Vagina (tissue), 2 donors: ENCODE measurements at regions not wholly inside any gene's neighbourhood (a gene's known extent, or its start where the extent isn't known, plus 50 kb on each side); places are given as distances from the start of the nearest gene placed in this dataset.

Experiments
- DNase-seq, 2 donors: peaks; one replicate each; pipeline ENCODE4 v3.0.0-alpha.2; 2017; ENCODE audit errors: extremely low spot score in 2 of 2
- H3K27ac ChIP-seq: fragments of 200-600 bp; sonication (generic); one replicate; pipeline ENCODE4 v1.5.1; 2019
- H3K27me3 ChIP-seq: fragments of 200-600 bp; sonication (generic); one replicate; pipeline ENCODE4 v1.5.1; 2019
- H3K36me3 ChIP-seq, 2 donors: fragments of 200-600 bp; sonication (generic); one replicate each; pipeline ENCODE4 v1.5.1; 2017 to 2019
- H3K4me1 ChIP-seq: fragments of 200-600 bp; sonication (generic); one replicate; pipeline ENCODE4 v1.5.1; 2019
- H3K4me3 ChIP-seq, 2 donors: fragments of 200-600 bp; sonication (generic); 1 replicate in 1 of 2; 2 replicates in 1 of 2; pipeline ENCODE4 v1.5.1; 2016 to 2019
- H3K9me3 ChIP-seq: fragments of 200-600 bp; sonication (generic); one replicate; pipeline ENCODE4 v1.5.1; 2019
- POLR2A ChIP-seq, 2 donors: fragments of 450-650 bp; IDR thresholded peaks; one replicate each; pipeline ENCODE4 v1.6.1; 2017; ENCODE audit warnings: antibody characterized with exemption in 2 of 2, mild to moderate bottlenecking in 2 of 2, moderate library complexity in 2 of 2
- POLR2AphosphoS5 ChIP-seq, 2 donors: sonication (generic); formaldehyde crosslinking; IDR thresholded peaks; one replicate each; pipeline ENCODE4 v1.9.0; 2017; ENCODE audit warnings: antibody characterized with exemption in 2 of 2, mild to moderate bottlenecking in 2 of 2, low read depth in 1 of 2; ENCODE audit not compliant: insufficient read depth in 1 of 2
- intact Hi-C: fragments of 100-400 bp; cut with DNase I; formaldehyde crosslinking; loops from one replicate; pipeline ENCODE4 v1.15.1; 2023
- TF ChIP-seq, protein P1 (sequence below), 3 experiments: fragments of 450-650 bp in 2 of 3; fragments of 200-600 bp in 1 of 3; sonication (generic) in 1 of 3; IDR thresholded peaks; one replicate each; pipeline ENCODE4 v1.5.1; 2017 to 2019; ENCODE audit warnings: antibody characterized with exemption in 3 of 3, mild to moderate bottlenecking in 2 of 3, moderate library complexity in 2 of 3

DNA sequence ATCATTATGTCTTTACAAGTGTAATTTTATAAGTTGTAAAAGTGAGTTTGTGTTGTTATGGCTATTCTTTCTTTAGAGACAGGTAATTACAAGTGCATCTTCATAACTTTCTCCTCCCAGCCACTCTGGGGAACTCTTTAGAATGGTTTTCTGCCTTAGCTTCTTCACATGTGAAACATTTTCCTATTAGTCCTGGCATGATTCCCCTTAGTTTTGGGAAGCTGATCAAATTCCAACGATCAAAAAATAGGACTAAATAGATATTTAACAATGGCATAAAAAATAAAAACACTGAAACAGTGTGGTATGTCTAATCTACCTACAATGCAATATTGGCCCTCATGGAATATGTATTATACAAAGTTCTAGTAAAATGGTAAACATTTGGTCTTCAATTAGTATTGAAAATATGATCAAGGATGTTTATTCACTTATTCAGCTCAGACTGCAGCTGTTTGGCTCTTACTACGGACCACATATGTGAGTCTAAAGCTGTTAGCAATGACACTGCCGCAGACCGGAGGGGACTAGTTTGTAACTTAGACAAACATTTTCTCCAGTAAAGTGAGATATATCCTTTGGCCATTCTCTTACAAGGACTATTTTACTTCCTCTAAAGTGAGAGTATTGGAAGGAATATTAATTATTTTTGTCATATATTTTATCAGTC, 890.8 kb upstream of the USP15 start:
- no peaks in the 10 kb centered on the region for H3K27me3 ChIP-seq
- H3K4me1 ChIP-seq = no peaks in the 10 kb centered on the region
- H3K4me3 ChIP-seq = no peak overlapping the region
- no peaks in the 10 kb centered on the region for H3K9me3 ChIP-seq
- TF ChIP-seq, protein P1, sequence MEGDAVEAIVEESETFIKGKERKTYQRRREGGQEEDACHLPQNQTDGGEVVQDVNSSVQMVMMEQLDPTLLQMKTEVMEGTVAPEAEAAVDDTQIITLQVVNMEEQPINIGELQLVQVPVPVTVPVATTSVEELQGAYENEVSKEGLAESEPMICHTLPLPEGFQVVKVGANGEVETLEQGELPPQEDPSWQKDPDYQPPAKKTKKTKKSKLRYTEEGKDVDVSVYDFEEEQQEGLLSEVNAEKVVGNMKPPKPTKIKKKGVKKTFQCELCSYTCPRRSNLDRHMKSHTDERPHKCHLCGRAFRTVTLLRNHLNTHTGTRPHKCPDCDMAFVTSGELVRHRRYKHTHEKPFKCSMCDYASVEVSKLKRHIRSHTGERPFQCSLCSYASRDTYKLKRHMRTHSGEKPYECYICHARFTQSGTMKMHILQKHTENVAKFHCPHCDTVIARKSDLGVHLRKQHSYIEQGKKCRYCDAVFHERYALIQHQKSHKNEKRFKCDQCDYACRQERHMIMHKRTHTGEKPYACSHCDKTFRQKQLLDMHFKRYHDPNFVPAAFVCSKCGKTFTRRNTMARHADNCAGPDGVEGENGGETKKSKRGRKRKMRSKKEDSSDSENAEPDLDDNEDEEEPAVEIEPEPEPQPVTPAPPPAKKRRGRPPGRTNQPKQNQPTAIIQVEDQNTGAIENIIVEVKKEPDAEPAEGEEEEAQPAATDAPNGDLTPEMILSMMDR (IDR thresholded peaks at IDR 0.05) = no peak
- TF ChIP-seq POLR2A (IDR thresholded peaks at IDR 0.05) (no peak), POLR2AphosphoS5 (IDR thresholded peaks at IDR 0.05; ENCODE audit: insufficient read depth in 1 of 2, low read depth in 1 of 2) (no peak)
- H3K36me3 ChIP-seq = no peaks in the 10 kb centered on the region
- DNase-seq = no peak
- intact Hi-C loops = no loop called here
- no peak overlapping the region for H3K27ac ChIP-seq

DNA sequence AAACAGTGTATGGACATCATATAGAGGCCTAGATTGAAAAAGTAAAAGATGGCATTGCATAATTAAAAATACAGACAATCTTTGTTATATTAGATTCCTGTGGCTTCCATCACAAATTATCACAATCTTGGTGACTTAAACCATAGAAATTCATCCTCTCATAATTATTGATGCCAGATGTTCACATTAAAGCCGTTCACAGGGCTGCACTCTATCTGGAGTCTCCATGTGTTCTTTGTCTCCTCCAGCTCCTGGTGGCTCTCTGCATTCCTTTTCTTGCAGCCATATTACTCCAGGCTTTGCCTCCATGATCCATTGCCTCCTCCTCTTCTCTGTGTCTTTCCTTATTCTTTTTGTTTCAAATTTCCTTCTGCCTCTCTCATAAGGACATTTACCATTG, 875.7 kb upstream of the USP15 start:
- Histone ChIP-seq H3K4me3 (no peak overlapping the region), H3K9me3 (no peaks in the 10 kb centered on the region), H3K4me1 (no peaks in the 10 kb centered on the region), H3K27me3 (no peaks in the 10 kb centered on the region), H3K27ac (no peak overlapping the region), H3K36me3 (no peaks in the 10 kb centered on the region)
- DNase-seq = no peak
- no peak for TF ChIP-seq POLR2A (IDR thresholded peaks at IDR 0.05)
- TF ChIP-seq, protein P1 (IDR thresholded peaks at IDR 0.05) = no peak
- TF ChIP-seq POLR2AphosphoS5 (IDR thresholded peaks at IDR 0.05; ENCODE audit: insufficient read depth in 1 of 2, low read depth in 1 of 2) = no peak
- intact Hi-C loops = no loop called here

DNA sequence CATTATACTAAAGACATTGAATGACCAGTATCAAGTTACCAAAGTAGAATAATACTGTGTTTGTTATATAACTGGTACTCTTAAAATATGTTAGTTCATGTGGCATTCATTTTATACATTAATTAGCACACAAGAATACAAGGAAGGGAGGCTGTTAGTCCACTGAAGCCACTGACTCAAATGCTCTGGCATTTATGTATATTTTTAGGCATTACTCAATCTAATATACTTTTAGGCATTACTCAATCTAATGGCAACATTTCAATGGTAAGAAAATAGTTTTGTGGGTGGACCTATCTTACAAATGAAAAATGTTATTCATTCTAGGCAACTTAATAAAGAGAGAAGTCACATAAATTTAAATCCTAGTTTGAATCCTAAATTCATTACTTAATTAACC, 874.4 kb upstream of the USP15 start:
- no peaks in the 10 kb centered on the region for H3K9me3 ChIP-seq
- no peaks in the 10 kb centered on the region for H3K4me1 ChIP-seq
- intact Hi-C loops = no loop called here
- TF ChIP-seq, protein P1 (IDR thresholded peaks at IDR 0.05) = no peak
- TF ChIP-seq POLR2A (IDR thresholded peaks at IDR 0.05) = no peak
- TF ChIP-seq POLR2AphosphoS5 (IDR thresholded peaks at IDR 0.05; ENCODE audit: insufficient read depth in 1 of 2, low read depth in 1 of 2) = no peak
- no peak for DNase-seq
- H3K27ac ChIP-seq = no peak overlapping the region
- H3K27me3 ChIP-seq = no peaks in the 10 kb centered on the region
- H3K36me3 ChIP-seq = no peaks in the 10 kb centered on the region
- H3K4me3 ChIP-seq = no peak overlapping the region

- Histone ChIP-seq H3K27ac (no peak overlapping the region), H3K27me3 (no peaks in the 10 kb centered on the region), H3K36me3 (no peaks in the 10 kb centered on the region), H3K4me1 (no peaks in the 10 kb centered on the region), H3K4me3 (no peak overlapping the region), H3K9me3 (no peaks in the 10 kb centered on the region)
- TF ChIP-seq, protein P1 (IDR thresholded peaks at IDR 0.05) = no peak
- TF ChIP-seq POLR2A (IDR thresholded peaks at IDR 0.05) (no peak), POLR2AphosphoS5 (IDR thresholded peaks at IDR 0.05; ENCODE audit: insufficient read depth in 1 of 2, low read depth in 1 of 2) (no peak)
- DNase-seq = no peak
- intact Hi-C loops = no loop called here
Observed at GRCh38 chr12:61397668-61398067, 862.5 kb upstream of the USP15 start.

DNA sequence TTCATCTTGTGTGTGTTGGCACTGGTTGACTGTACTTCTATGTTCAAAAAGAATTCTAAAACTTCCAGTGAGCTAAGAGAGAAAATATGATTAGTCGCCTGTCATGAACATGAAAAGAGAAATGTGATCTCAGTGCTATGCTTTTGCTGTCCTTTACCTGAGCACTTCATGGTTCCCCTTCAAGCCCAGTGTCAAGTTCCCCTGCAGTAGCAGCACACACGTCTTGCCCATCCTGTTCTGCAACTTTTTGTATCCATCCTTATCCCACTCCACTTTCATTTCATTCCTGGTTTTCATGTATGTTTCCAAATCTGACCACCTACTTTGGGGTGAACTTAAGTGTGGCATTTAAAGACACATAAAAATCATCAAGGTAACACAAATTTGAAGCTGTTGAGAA, 848.0 kb upstream of the USP15 start:
- no peaks in the 10 kb centered on the region for H3K36me3 ChIP-seq
- H3K9me3 ChIP-seq = no peaks in the 10 kb centered on the region
- H3K4me1 ChIP-seq = no peaks in the 10 kb centered on the region
- no peak overlapping the region for H3K4me3 ChIP-seq
- DNase-seq = no peak
- TF ChIP-seq POLR2A (IDR thresholded peaks at IDR 0.05) (no peak), POLR2AphosphoS5 (IDR thresholded peaks at IDR 0.05; ENCODE audit: insufficient read depth in 1 of 2, low read depth in 1 of 2) (no peak)
- TF ChIP-seq, protein P1 (IDR thresholded peaks at IDR 0.05) = no peak
- intact Hi-C loops = no loop called here
- no peak overlapping the region for H3K27ac ChIP-seq
- H3K27me3 ChIP-seq = no peaks in the 10 kb centered on the region
